Body of pancreas (tissue), 4 donors: ENCODE measurements at regions not wholly inside any gene's neighbourhood (a gene's known extent, or its start where the extent isn't known, plus 50 kb on each side); places are given as distances from the start of the nearest gene placed in this dataset.

Experiments
- POLR2A ChIP-seq, 3 donors: fragments of 450-650 bp; IDR thresholded peaks; one replicate each; pipeline ENCODE4 v1.6.1; 2016; ENCODE audit warnings: antibody characterized with exemption in 3 of 3, mild to moderate bottlenecking in 2 of 3
- TF ChIP-seq, protein P1 (sequence below), 7 experiments: fragments of 450-650 bp in 4 of 7; fragments of 200-600 bp in 3 of 7; sonication (generic) in 3 of 7; IDR thresholded peaks; one replicate each; pipeline ENCODE4 v1.5.1; 2016 to 2019; ENCODE audit warnings: antibody characterized with exemption in 7 of 7

DNA sequence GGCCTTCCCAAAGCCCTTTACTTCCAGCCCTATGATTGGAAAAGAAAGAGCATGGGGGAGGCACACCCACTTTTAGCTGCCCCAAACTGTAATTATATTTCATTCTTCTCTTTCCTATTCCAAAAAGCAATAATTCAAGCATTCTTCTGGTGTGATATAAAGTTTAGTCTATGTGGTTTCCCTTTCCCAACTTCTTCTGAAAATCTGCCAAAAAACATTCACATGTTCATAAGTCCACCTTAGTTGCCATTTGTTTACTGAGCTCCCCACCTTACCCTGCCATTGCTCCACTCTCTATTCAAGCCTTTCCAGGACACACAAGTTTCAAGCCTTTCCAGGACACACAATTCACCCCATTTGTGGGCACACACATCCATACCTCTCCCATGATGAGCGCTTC, 111.6 kb upstream of the BMAL1 start:
- TF ChIP-seq, protein P1, sequence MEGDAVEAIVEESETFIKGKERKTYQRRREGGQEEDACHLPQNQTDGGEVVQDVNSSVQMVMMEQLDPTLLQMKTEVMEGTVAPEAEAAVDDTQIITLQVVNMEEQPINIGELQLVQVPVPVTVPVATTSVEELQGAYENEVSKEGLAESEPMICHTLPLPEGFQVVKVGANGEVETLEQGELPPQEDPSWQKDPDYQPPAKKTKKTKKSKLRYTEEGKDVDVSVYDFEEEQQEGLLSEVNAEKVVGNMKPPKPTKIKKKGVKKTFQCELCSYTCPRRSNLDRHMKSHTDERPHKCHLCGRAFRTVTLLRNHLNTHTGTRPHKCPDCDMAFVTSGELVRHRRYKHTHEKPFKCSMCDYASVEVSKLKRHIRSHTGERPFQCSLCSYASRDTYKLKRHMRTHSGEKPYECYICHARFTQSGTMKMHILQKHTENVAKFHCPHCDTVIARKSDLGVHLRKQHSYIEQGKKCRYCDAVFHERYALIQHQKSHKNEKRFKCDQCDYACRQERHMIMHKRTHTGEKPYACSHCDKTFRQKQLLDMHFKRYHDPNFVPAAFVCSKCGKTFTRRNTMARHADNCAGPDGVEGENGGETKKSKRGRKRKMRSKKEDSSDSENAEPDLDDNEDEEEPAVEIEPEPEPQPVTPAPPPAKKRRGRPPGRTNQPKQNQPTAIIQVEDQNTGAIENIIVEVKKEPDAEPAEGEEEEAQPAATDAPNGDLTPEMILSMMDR (IDR thresholded peaks at IDR 0.05), result no peak
- TF ChIP-seq POLR2A (IDR thresholded peaks at IDR 0.05), result no peak
